Karpas-422 (cell line): ENCODE measurements at regions not wholly inside any gene's neighbourhood (a gene's known extent, or its start where the extent isn't known, plus 50 kb on each side); places are given as distances from the start of the nearest gene placed in this dataset.

ENCODE experiments used
- DNase-seq: peaks from one replicate; pipeline ENCODE4 v3.0.0-alpha.2; 2015
- H2AFZ ChIP-seq: fragments of 200-600 bp; sonication (generic); 2 replicates; pipeline ENCODE4 v1.6.1; 2014; ENCODE audit warnings: antibody characterized with exemption, low read length, mixed read lengths
- H3K27ac ChIP-seq: fragments of 200-600 bp; sonication (generic); 2 replicates; pipeline ENCODE4 v1.5.1; 2014; ENCODE audit warnings: mild to moderate bottlenecking, low read length, moderate library complexity
- H3K27me3 ChIP-seq: fragments of 200-600 bp; sonication (generic); 2 replicates; pipeline ENCODE4 v1.6.1; 2014; ENCODE audit warnings: low read length, mixed read lengths
- H3K36me3 ChIP-seq: fragments of 200-600 bp; sonication (generic); 2 replicates; pipeline ENCODE4 v1.6.1; 2014; ENCODE audit warnings: low read length, mixed read lengths; ENCODE audit not compliant: insufficient read depth
- H3K4me1 ChIP-seq: fragments of 200-600 bp; sonication (generic); 2 replicates; pipeline ENCODE4 v1.6.1; 2014; ENCODE audit warnings: mild to moderate bottlenecking, low read length, mixed read lengths
- H3K4me2 ChIP-seq: fragments of 200-600 bp; sonication (generic); 2 replicates; pipeline ENCODE4 v1.6.1; 2014; ENCODE audit warnings: low read length, low read depth, mild to moderate bottlenecking; ENCODE audit not compliant: poor library complexity, severe bottlenecking
- H3K4me3 ChIP-seq: fragments of 200-600 bp; sonication (generic); 2 replicates; pipeline ENCODE4 v1.5.1; 2014; ENCODE audit warnings: mild to moderate bottlenecking, antibody characterized with exemption, low read length, mixed read lengths
- H3K79me2 ChIP-seq: fragments of 200-600 bp; sonication (generic); 2 replicates; pipeline ENCODE4 v1.6.1; 2014; ENCODE audit warnings: mild to moderate bottlenecking, low read length, mixed read lengths
- H3K9ac ChIP-seq: fragments of 200-600 bp; sonication (generic); 2 replicates; pipeline ENCODE4 v1.6.0; 2014; ENCODE audit warnings: low read length
- H3K9me2 ChIP-seq: fragments of 200-600 bp; sonication (generic), shearing (Covaris generic); replicated peaks from 2 replicates; pipeline ENCODE4 v1.6.0; 2014; ENCODE audit warnings: mild to moderate bottlenecking, low read length, moderate library complexity; ENCODE audit not compliant: insufficient read depth
- H3K9me3 ChIP-seq: fragments of 300-700, 200-600 bp; sonication (generic); 2 replicates; pipeline ENCODE4 v1.6.1; 2014; ENCODE audit warnings: low read length, mixed read lengths
- H4K20me1 ChIP-seq: fragments of 200-600 bp; sonication (generic); 2 replicates; pipeline ENCODE4 v1.6.1; 2014; ENCODE audit warnings: mild to moderate bottlenecking, antibody characterized with exemption, low read length, low read depth; ENCODE audit not compliant: insufficient read depth

DNA sequence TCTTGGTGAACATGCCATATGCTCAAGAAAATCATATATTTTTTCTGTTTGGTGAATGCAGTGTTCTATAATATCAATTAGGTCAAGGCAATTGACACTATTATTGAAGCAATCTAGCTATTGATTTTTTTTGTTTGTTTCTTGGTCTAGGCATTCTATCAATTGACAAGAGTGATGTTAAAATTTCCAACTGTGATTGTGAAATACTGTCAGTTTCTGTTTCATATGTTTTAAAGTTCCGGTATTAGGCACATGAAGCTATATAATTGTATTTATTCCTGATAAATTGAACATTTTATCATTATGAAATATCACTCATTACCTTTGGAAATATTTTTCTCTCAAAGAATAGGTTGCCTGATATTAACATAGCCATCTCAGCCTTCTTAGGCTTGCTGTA is 653.4 kb downstream of the HDGFL1 start:
- Histone ChIP-seq H2AFZ (no peak overlapping the region), H3K9me3 (peaks cover 3% of the 10 kb centered on the region; the same call in 1 of the 2 replicates), H3K4me1 (no peaks in the 10 kb centered on the region), H3K9ac (no peak overlapping the region), H3K27me3 (no peaks in the 10 kb centered on the region), H3K4me2 (no peak overlapping the region), H4K20me1 (no peaks in the 10 kb centered on the region), H3K36me3 (no peaks in the 10 kb centered on the region), H3K27ac (no peak overlapping the region), H3K79me2 (no peaks in the 10 kb centered on the region), H3K9me2 (0 out of 2 replicates have a peak, but pooled peaks cover 5% of the 10 kb centered on the region), H3K4me3 (no peak overlapping the region)
- DNase-seq, result no peak

- no peak for DNase-seq
- H2AFZ ChIP-seq, result no peak overlapping the region
- H3K79me2 ChIP-seq, result no peaks in the 10 kb centered on the region
- 0 out of 2 replicates have a peak, but pooled peaks cover 5% of the 10 kb centered on the region for H3K9me2 ChIP-seq
- no peaks in the 10 kb centered on the region; the same call in 1 of the 2 replicates for H3K9me3 ChIP-seq
- no peak overlapping the region for H3K4me3 ChIP-seq
- H3K36me3 ChIP-seq, result no peaks in the 10 kb centered on the region
- no peak overlapping the region for H3K27ac ChIP-seq
- H4K20me1 ChIP-seq, result no peaks in the 10 kb centered on the region
- H3K27me3 ChIP-seq, result no peaks in the 10 kb centered on the region
- no peaks in the 10 kb centered on the region for H3K4me1 ChIP-seq
- H3K9ac ChIP-seq, result no peak overlapping the region
- no peak overlapping the region for H3K4me2 ChIP-seq
Measured at GRCh38 chr6:23224540-23224939, 655.2 kb downstream of the HDGFL1 start.

- Histone ChIP-seq H4K20me1 (no peaks in the 10 kb centered on the region), H3K79me2 (no peaks in the 10 kb centered on the region), H3K9me3 (no peaks in the 10 kb centered on the region; the same call in 1 of the 2 replicates), H2AFZ (no peak overlapping the region), H3K9ac (no peak overlapping the region), H3K4me2 (no peak overlapping the region), H3K27me3 (no peaks in the 10 kb centered on the region), H3K36me3 (no peaks in the 10 kb centered on the region), H3K27ac (no peak overlapping the region), H3K9me2 (0 out of 2 replicates have a peak, but pooled peaks cover 5% of the 10 kb centered on the region), H3K4me3 (no peak overlapping the region), H3K4me1 (no peaks in the 10 kb centered on the region)
- DNase-seq, result no peak
Measured at GRCh38 chr6:23228439-23229024, 659.2 kb downstream of the HDGFL1 start.

- Histone ChIP-seq H3K79me2 (no peaks in the 10 kb centered on the region), H3K27me3 (no peaks in the 10 kb centered on the region), H3K9ac (no peak overlapping the region), H3K9me2 (no peaks in the 10 kb centered on the region), H3K4me1 (no peaks in the 10 kb centered on the region), H3K4me2 (no peak overlapping the region), H2AFZ (no peak overlapping the region), H3K9me3 (peaks cover 8% of the 10 kb centered on the region; the same call in 1 of the 2 replicates), H3K4me3 (no peak overlapping the region), H3K27ac (no peak overlapping the region), H3K36me3 (no peaks in the 10 kb centered on the region), H4K20me1 (no peaks in the 10 kb centered on the region)
- no peak for DNase-seq
Measured at GRCh38 chr6:23243854-23244253, 674.5 kb downstream of the HDGFL1 start.

GRCh38 chr6:23244300-23244699 is 674.9 kb downstream of the HDGFL1 start:
- no peak overlapping the region for H2AFZ ChIP-seq

DNA sequence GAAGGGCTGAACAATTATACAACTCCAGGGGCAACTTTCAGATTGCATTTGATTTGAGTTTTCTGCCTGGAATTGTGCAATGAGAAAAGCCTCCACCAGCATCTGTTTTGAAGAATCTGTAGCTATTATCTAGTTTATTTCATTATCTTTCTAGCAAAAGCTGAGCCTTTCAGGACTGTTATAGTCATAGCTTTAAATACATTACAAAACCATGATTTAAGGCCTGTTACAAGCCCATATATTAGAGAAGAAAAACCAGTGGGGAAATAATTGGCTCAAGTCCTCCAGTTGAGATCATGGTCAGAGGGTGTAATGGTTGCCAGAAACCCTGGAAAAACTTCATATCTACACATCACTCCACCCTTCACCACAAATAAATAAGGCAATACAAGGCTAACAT is 676.2 kb downstream of the HDGFL1 start:
- Histone ChIP-seq H3K4me1 (no peaks in the 10 kb centered on the region), H3K9me3 (peaks cover 8% of the 10 kb centered on the region; the same call in 1 of the 2 replicates), H3K27ac (no peak overlapping the region), H3K4me2 (no peak overlapping the region), H2AFZ (no peak overlapping the region), H4K20me1 (no peaks in the 10 kb centered on the region), H3K36me3 (no peaks in the 10 kb centered on the region), H3K9ac (no peak overlapping the region), H3K27me3 (no peaks in the 10 kb centered on the region), H3K4me3 (no peak overlapping the region), H3K79me2 (no peaks in the 10 kb centered on the region), H3K9me2 (no peaks in the 10 kb centered on the region)
- no peak for DNase-seq

More at GRCh38 chr6:23244300-23244699, 674.9 kb downstream of the HDGFL1 start:
- H3K27ac ChIP-seq, result no peak overlapping the region
- peaks cover 8% of the 10 kb centered on the region; the same call in 1 of the 2 replicates for H3K9me3 ChIP-seq
- no peak overlapping the region for H3K4me2 ChIP-seq
- no peak overlapping the region for H3K9ac ChIP-seq
- H3K36me3 ChIP-seq, result no peaks in the 10 kb centered on the region
- no peak for DNase-seq
- no peaks in the 10 kb centered on the region for H3K4me1 ChIP-seq
- H3K9me2 ChIP-seq, result no peaks in the 10 kb centered on the region
- H3K79me2 ChIP-seq, result no peaks in the 10 kb centered on the region
- H3K4me3 ChIP-seq, result no peak overlapping the region
- H4K20me1 ChIP-seq, result no peaks in the 10 kb centered on the region
- no peaks in the 10 kb centered on the region for H3K27me3 ChIP-seq

- no peak overlapping the region for H3K4me2 ChIP-seq
- no peak overlapping the region for H3K27ac ChIP-seq
- H3K9me2 ChIP-seq, result no peaks in the 10 kb centered on the region
- H3K79me2 ChIP-seq, result no peaks in the 10 kb centered on the region
- H3K36me3 ChIP-seq, result no peaks in the 10 kb centered on the region
- H3K9me3 ChIP-seq, result peaks cover 6% of the 10 kb centered on the region; the same call in 1 of the 2 replicates
- H3K27me3 ChIP-seq, result no peaks in the 10 kb centered on the region
- H2AFZ ChIP-seq, result no peak overlapping the region
- no peak for DNase-seq
- no peaks in the 10 kb centered on the region for H4K20me1 ChIP-seq
- no peaks in the 10 kb centered on the region for H3K4me1 ChIP-seq
- H3K9ac ChIP-seq, result no peak overlapping the region
- no peak overlapping the region for H3K4me3 ChIP-seq
Measured at GRCh38 chr6:23246896-23247295, 677.5 kb downstream of the HDGFL1 start.

DNA sequence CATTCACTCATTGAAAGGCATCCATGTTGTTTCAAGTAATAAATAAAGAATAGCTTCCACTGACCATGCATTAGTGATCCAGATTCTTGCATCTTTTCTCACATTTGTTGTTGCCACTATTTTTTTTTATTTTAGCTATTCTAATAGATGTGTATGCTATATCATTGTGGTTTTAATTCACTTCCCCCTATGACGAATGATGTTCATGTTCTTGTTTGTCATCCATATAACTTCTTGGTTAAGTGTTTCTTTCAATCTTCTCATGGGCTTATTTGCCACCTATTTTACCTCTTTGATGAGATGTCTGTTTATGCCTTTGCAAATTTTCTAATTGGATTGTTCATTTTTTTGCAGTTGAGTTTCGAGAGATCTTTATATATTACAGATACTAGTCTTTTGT is 681.2 kb downstream of the HDGFL1 start:
- no peaks in the 10 kb centered on the region for H3K4me1 ChIP-seq
- no peak for DNase-seq
- no peaks in the 10 kb centered on the region for H4K20me1 ChIP-seq
- no peak overlapping the region for H3K9ac ChIP-seq
- no peak overlapping the region for H3K4me2 ChIP-seq
- H3K4me3 ChIP-seq, result no peak overlapping the region
- H2AFZ ChIP-seq, result no peak overlapping the region
- H3K27ac ChIP-seq, result no peak overlapping the region
- H3K27me3 ChIP-seq, result no peaks in the 10 kb centered on the region
- H3K79me2 ChIP-seq, result no peaks in the 10 kb centered on the region
- H3K9me3 ChIP-seq, result peaks cover 6% of the 10 kb centered on the region
- H3K36me3 ChIP-seq, result no peaks in the 10 kb centered on the region
- no peaks in the 10 kb centered on the region for H3K9me2 ChIP-seq
